ENCODE measurements at regions not wholly inside any gene's neighbourhood (a gene's known extent, or its start where the extent isn't known, plus 50 kb on each side); places are given as distances from the start of the nearest gene placed in this dataset.

- TF ChIP-seq ZBTB7A (tag by site-specific recombination; IDR thresholded peaks at IDR 0.05; ENCODE audit: low read depth) (no peak), CTCF (tag by site-specific recombination; IDR thresholded peaks at IDR 0.05) (no peak), ZNF768 (tag by site-specific recombination; IDR thresholded peaks at IDR 0.05) (no peak), ZNF76 (tag by site-specific recombination; IDR thresholded peaks at IDR 0.05; ENCODE audit: borderline replicate concordance, low read depth) (no peak), ZNF214 (tag by site-specific recombination; IDR thresholded peaks at IDR 0.05; ENCODE audit: borderline replicate concordance) (no peak), ZBTB49 (tag by site-specific recombination; IDR thresholded peaks at IDR 0.05; ENCODE audit: low read depth) (no peak), PRDM1 (tag by site-specific recombination; IDR thresholded peaks at IDR 0.05) (no peak), ZNF280C (tag by site-specific recombination; IDR thresholded peaks at IDR 0.05) (no peak), PRDM10 (tag by site-specific recombination; IDR thresholded peaks at IDR 0.05) (no peak)
Measured at GRCh38 chr5:123914333-123914732, 402.4 kb downstream of the CSNK1G3 start.

Data from HEK293 (cell line).